ENCODE measurements at regions not wholly inside any gene's neighbourhood (a gene's known extent, or its start where the extent isn't known, plus 50 kb on each side); places are given as distances from the start of the nearest gene placed in this dataset.

DNA sequence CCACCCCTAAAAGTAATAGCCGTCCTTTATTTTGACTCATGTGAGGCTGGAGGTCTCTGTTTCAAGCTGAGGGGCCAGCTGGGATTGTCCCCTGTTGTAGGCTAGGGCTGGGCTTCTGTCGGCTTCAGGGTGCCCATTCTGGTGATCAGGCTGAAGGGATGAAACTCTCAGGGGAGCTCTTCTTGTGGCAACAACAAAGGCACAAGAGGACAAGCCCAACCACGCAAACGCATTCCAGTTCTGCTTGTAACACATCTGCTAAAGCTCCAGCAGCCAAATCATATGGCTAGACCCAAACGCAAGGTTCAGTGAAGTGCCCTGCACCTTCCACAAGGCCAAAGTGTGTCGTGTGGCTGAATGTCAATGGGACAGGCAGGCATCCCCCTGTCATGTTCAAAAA is 405.7 kb downstream of the INHBA start:
- H3K4me3 ChIP-seq = no peak overlapping the region
- ChIA-PET POLR2A (no interaction called here), CTCF (interaction anchor here (0.6 to 1.3 kb wide), 3 partner anchors 11 to 408 kb away, joined by 3 read pairs; no protein-coding TSS in a partner anchor)
- no peaks in the 10 kb centered on the region for H3K4me1 ChIP-seq
- H3K4me2 ChIP-seq = no peak overlapping the region
- 18% methylated on average over 6 of the region's 6 CpGs for WGBS (ENCODE audit: missing lambda C conversion rate)
- DNase-seq (ENCODE audit: low read depth in 1 of 2, low spot score in 1 of 2) = no peak
- H3K27ac ChIP-seq = no peak overlapping the region
- TF ChIP-seq PHF8 (IDR thresholded peaks at IDR 0.05; ENCODE audit: borderline replicate concordance, low read depth) (no peak), USF2 (IDR thresholded peaks at IDR 0.05) (no peak), JUN (IDR thresholded peaks at IDR 0.05) (no peak), ESRRA (IDR thresholded peaks at IDR 0.05; ENCODE audit: borderline replicate concordance, low read length) (no peak), FOSB (CRISPR knock-in tag; IDR thresholded peaks at IDR 0.05) (no peak)
- TF ChIP-seq, protein P1, sequence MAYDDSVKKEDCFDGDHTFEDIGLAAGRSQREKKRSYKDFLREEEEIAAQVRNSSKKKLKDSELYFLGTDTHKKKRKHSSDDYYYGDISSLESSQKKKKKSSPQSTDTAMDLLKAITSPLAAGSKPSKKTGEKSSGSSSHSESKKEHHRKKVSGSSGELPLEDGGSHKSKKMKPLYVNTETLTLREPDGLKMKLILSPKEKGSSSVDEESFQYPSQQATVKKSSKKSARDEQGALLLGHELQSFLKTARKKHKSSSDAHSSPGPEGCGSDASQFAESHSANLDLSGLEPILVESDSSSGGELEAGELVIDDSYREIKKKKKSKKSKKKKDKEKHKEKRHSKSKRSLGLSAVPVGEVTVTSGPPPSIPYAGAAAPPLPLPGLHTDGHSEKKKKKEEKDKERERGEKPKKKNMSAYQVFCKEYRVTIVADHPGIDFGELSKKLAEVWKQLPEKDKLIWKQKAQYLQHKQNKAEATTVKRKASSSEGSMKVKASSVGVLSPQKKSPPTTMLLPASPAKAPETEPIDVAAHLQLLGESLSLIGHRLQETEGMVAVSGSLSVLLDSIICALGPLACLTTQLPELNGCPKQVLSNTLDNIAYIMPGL (CRISPR knock-in tag; IDR thresholded peaks at IDR 0.05; ENCODE audit: borderline replicate concordance) = no peak
- no peak for FAIRE-seq
- ATAC-seq = no peak
- no peaks in the 10 kb centered on the region for H3K9me3 ChIP-seq

DNA sequence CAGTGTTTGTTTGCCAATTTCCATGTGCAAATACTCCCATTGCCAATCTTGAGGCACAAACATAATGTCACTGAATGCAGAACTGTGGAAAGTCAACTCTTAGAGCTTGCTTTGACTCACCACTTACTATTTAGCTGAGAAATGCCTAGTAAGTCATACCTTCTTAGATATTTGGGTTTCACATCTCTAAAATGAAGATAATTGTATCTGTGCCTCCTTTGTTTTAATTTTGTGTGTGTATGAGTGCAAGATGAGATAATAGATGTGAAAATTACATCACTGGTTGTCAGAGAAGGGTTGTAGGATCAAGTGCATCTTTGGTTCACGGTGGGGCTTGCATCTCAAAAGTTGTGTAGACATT is 407.5 kb downstream of the INHBA start:
- no peak for TF ChIP-seq EHF (CRISPR knock-in tag; IDR thresholded peaks at IDR 0.05)
- TF ChIP-seq, protein P2, sequence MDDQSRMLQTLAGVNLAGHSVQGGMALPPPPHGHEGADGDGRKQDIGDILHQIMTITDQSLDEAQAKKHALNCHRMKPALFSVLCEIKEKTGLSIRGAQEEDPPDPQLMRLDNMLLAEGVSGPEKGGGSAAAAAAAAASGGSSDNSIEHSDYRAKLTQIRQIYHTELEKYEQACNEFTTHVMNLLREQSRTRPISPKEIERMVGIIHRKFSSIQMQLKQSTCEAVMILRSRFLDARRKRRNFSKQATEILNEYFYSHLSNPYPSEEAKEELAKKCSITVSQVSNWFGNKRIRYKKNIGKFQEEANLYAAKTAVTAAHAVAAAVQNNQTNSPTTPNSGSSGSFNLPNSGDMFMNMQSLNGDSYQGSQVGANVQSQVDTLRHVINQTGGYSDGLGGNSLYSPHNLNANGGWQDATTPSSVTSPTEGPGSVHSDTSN (IDR thresholded peaks at IDR 0.05) = no peak
- TF ChIP-seq KDM5A (IDR thresholded peaks at IDR 0.05) = no peak
- no peak for TF ChIP-seq ZC3H11A (IDR thresholded peaks at IDR 0.05)
- no peak for TF ChIP-seq CBX2 (IDR thresholded peaks at IDR 0.05; ENCODE audit: borderline replicate concordance, low read depth)
- no peak for TF ChIP-seq BHLHE40 (IDR thresholded peaks at IDR 0.05; ENCODE audit: low read depth, low read length)
- TF ChIP-seq ATOH8 (CRISPR knock-in tag; IDR thresholded peaks at IDR 0.05; ENCODE audit: low read depth) = no peak
- TF ChIP-seq USF2 (IDR thresholded peaks at IDR 0.05) = no peak
- TF ChIP-seq SMC3 (IDR thresholded peaks at IDR 0.05) = no peak
- Histone ChIP-seq H3K9me3 (no peaks in the 10 kb centered on the region), H3K4me1 (no peaks in the 10 kb centered on the region), H3K4me2 (no peak overlapping the region), H3K4me3 (no peak overlapping the region), H3K27ac (no peak overlapping the region)
- 0% methylated on average over 1 of the region's 1 CpG for WGBS (ENCODE audit: missing lambda C conversion rate)
- ATAC-seq (no peak), DNase-seq (ENCODE audit: low read depth in 1 of 2, low spot score in 1 of 2) (no peak), FAIRE-seq (no peak)
- POLR2A ChIA-PET = no interaction called here
- CTCF ChIA-PET = no interaction called here

- H3K4me3 ChIP-seq = no peak overlapping the region
- H3K27ac ChIP-seq = no peak overlapping the region
- CTCF ChIA-PET = no interaction called here
- POLR2A ChIA-PET = no interaction called here
- ATAC-seq (no peak), FAIRE-seq (no peak), DNase-seq (ENCODE audit: low read depth in 1 of 2, low spot score in 1 of 2) (no peak)
- H3K4me1 ChIP-seq = no peaks in the 10 kb centered on the region
- 4% methylated on average over 4 of the region's 4 CpGs for WGBS (ENCODE audit: missing lambda C conversion rate)
- H3K4me2 ChIP-seq = no peak overlapping the region
- H3K9me3 ChIP-seq = no peaks in the 10 kb centered on the region
- TF ChIP-seq, protein P2 (IDR thresholded peaks at IDR 0.05) = no peak
- no peak for TF ChIP-seq ATOH8 (CRISPR knock-in tag; IDR thresholded peaks at IDR 0.05; ENCODE audit: low read depth)
- TF ChIP-seq HDAC2 (IDR thresholded peaks at IDR 0.05) = no peak
- no peak for TF ChIP-seq JUNB (IDR thresholded peaks at IDR 0.05)
- TF ChIP-seq JUN (IDR thresholded peaks at IDR 0.05) = no peak
- no peak for TF ChIP-seq MAFK (IDR thresholded peaks at IDR 0.05; ENCODE audit: partially characterized antibody)
- no peak for TF ChIP-seq HOXB13 (CRISPR knock-in tag; IDR thresholded peaks at IDR 0.05; ENCODE audit: low read depth)
- no peak for TF ChIP-seq E2F6 (IDR thresholded peaks at IDR 0.05; ENCODE audit: borderline replicate concordance, low read depth)
- TF ChIP-seq ZC3H11A (IDR thresholded peaks at IDR 0.05) = no peak
These were observed 408.1 kb downstream of the INHBA start for GRCh38 chr7:41294556-41295454.

All from A549 (cell line).